SK-N-SH treated with all-trans-retinoic acid at 6 μM for 48 hours (cell line): ENCODE measurements at regions not wholly inside any gene's neighbourhood (a gene's known extent, or its start where the extent isn't known, plus 50 kb on each side); places are given as distances from the start of the nearest gene placed in this dataset.

Experiments used
- ATAC-seq: fragments of 200-7000 bp; cut with Tn5 transposase; 3 replicates; pipeline ENCODE4 v1.9.1; 2020; ENCODE audit warnings: mild to moderate bottlenecking, moderate library complexity
- ARNTL ChIP-seq: fragments of 450-650 bp; formaldehyde crosslinking; IDR thresholded peaks from 2 replicates; pipeline ENCODE4 v1.5.0; 2020; ENCODE audit warnings: low read depth, mild to moderate bottlenecking, moderate library complexity, borderline replicate concordance
- BACH2 ChIP-seq: fragments of 250-450 bp; sonication (Bioruptor Pico); IDR thresholded peaks from 2 replicates; pipeline ENCODE4 v1.9.0; 2021; ENCODE audit warnings: mild to moderate bottlenecking, borderline replicate concordance
- CSRNP3 ChIP-seq: fragments of 250-450 bp; sonication (Bioruptor Pico); IDR thresholded peaks from 2 replicates; pipeline ENCODE4 v1.5.1; 2021; ENCODE audit warnings: mild to moderate bottlenecking, moderate library complexity
- GLIS3 ChIP-seq: fragments of 250-450 bp; sonication (Bioruptor Pico); IDR thresholded peaks from 2 replicates; pipeline ENCODE4 v1.5.0; 2020; ENCODE audit warnings: mild to moderate bottlenecking, moderate library complexity
- ISL1 ChIP-seq: fragments of 250-450 bp; sonication (Bioruptor Pico); IDR thresholded peaks from 2 replicates; pipeline ENCODE4 v2.1.2; 2022; ENCODE audit warnings: mild to moderate bottlenecking, moderate library complexity
- OSR1 ChIP-seq: fragments of 250-450 bp; sonication (Bioruptor Pico); IDR thresholded peaks from 2 replicates; pipeline ENCODE4 v1.8.0; 2022; ENCODE audit warnings: moderate library complexity, mild to moderate bottlenecking, inconsistent platforms
- PATZ1 ChIP-seq: fragments of 250-450 bp; sonication (Bioruptor Pico); IDR thresholded peaks from 2 replicates; pipeline ENCODE4 v1.8.0; 2020; ENCODE audit warnings: mild to moderate bottlenecking, moderate library complexity, borderline replicate concordance
- POU6F1 ChIP-seq: fragments of 250-450 bp; sonication (Bioruptor Pico); IDR thresholded peaks from 2 replicates; pipeline ENCODE4 v1.8.0; 2021; ENCODE audit warnings: low read depth, mild to moderate bottlenecking, moderate library complexity, borderline replicate concordance
- PPARA ChIP-seq: fragments of 250-450 bp; sonication (Bioruptor Pico); IDR thresholded peaks from 2 replicates; pipeline ENCODE4 v1.5.0; 2020; ENCODE audit warnings: mild to moderate bottlenecking, borderline replicate concordance
- RARB ChIP-seq: fragments of 250-450 bp; sonication (Bioruptor Pico); IDR thresholded peaks from 2 replicates; pipeline ENCODE4 v1.8.0; 2021; ENCODE audit warnings: mild to moderate bottlenecking, moderate library complexity
- SNAI2 ChIP-seq: fragments of 250-450 bp; sonication (Bioruptor Pico); IDR thresholded peaks from 2 replicates; pipeline ENCODE4 v1.5.0; 2020; ENCODE audit warnings: mild to moderate bottlenecking, moderate library complexity
- TCF4 ChIP-seq: fragments of 250-450 bp; sonication (Bioruptor Pico); IDR thresholded peaks from 2 replicates; pipeline ENCODE4 v1.8.0; 2021; ENCODE audit warnings: mild to moderate bottlenecking, moderate library complexity, borderline replicate concordance
- TOX ChIP-seq: fragments of 250-450 bp; sonication (Bioruptor Pico); IDR thresholded peaks from 2 replicates; pipeline ENCODE4 v1.8.0; 2021; ENCODE audit warnings: mild to moderate bottlenecking, moderate library complexity, borderline replicate concordance
- TSHZ2 ChIP-seq: fragments of 250-450 bp; sonication (Bioruptor Pico); IDR thresholded peaks from 2 replicates; pipeline ENCODE4 v1.5.0; 2020; ENCODE audit warnings: mild to moderate bottlenecking, moderate library complexity
- ZC3H10 ChIP-seq: fragments of 250-450 bp; sonication (Bioruptor Pico); IDR thresholded peaks from 2 replicates; pipeline ENCODE4 v1.5.1; 2021; ENCODE audit warnings: mild to moderate bottlenecking, moderate library complexity
- ZFP3 ChIP-seq: fragments of 250-450 bp; sonication (Bioruptor Pico); IDR thresholded peaks from 2 replicates; pipeline ENCODE4 v1.5.0; 2020; ENCODE audit warnings: mild to moderate bottlenecking, moderate library complexity
- ZFP30 ChIP-seq: fragments of 450-650 bp; formaldehyde crosslinking; IDR thresholded peaks from 2 replicates; pipeline ENCODE4 v1.5.0; 2022; ENCODE audit warnings: mild to moderate bottlenecking, moderate library complexity
- ZNF565 ChIP-seq: fragments of 450-650 bp; formaldehyde crosslinking; conservative IDR thresholded peaks from 2 replicates; pipeline ENCODE4 v1.5.0; 2020; ENCODE audit warnings: low read depth, mild to moderate bottlenecking, moderate library complexity
- ZNF70 ChIP-seq: fragments of 450-650 bp; formaldehyde crosslinking; IDR thresholded peaks from 2 replicates; pipeline ENCODE4 v1.5.0; 2020; ENCODE audit warnings: mild to moderate bottlenecking, moderate library complexity
- ZNF8 ChIP-seq: fragments of 450-650 bp; formaldehyde crosslinking; IDR thresholded peaks from 2 replicates; pipeline ENCODE4 v1.5.0; 2020; ENCODE audit warnings: mild to moderate bottlenecking, moderate library complexity
- TF ChIP-seq, protein P1 (sequence below): fragments of 250-450 bp; sonication (Bioruptor Pico); IDR thresholded peaks from 2 replicates; pipeline ENCODE4 v1.5.1; 2020; ENCODE audit warnings: low read depth, mild to moderate bottlenecking, moderate library complexity

GRCh38 chr4:75144475-75144874 is 211.6 kb downstream of the PARM1 start:
- ATAC-seq, result no peak
- TF ChIP-seq ZNF565 (no peak), TOX (no peak), ZFP3 (CRISPR knock-in tag) (no peak), TCF4 (CRISPR knock-in tag) (no peak), ARNTL (CRISPR knock-in tag) (no peak), PATZ1 (CRISPR knock-in tag) (no peak), SNAI2 (CRISPR knock-in tag) (no peak), ZNF8 (CRISPR knock-in tag) (no peak), RARB (CRISPR knock-in tag) (no peak), ISL1 (CRISPR knock-in tag) (no peak), POU6F1 (CRISPR knock-in tag) (no peak), GLIS3 (CRISPR knock-in tag) (no peak), TSHZ2 (CRISPR knock-in tag) (no peak), ZFP30 (CRISPR knock-in tag) (no peak), ZC3H10 (CRISPR knock-in tag) (no peak), BACH2 (CRISPR knock-in tag) (no peak), OSR1 (no peak), ZNF70 (CRISPR knock-in tag) (no peak)
- TF ChIP-seq, protein P1, sequence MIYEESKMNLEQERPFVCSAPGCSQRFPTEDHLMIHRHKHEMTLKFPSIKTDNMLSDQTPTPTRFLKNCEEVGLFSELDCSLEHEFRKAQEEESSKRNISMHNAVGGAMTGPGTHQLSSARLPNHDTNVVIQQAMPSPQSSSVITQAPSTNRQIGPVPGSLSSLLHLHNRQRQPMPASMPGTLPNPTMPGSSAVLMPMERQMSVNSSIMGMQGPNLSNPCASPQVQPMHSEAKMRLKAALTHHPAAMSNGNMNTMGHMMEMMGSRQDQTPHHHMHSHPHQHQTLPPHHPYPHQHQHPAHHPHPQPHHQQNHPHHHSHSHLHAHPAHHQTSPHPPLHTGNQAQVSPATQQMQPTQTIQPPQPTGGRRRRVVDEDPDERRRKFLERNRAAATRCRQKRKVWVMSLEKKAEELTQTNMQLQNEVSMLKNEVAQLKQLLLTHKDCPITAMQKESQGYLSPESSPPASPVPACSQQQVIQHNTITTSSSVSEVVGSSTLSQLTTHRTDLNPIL (CRISPR knock-in tag), result no peak

- no peak for ATAC-seq
Measured at GRCh38 chr4:75142850-75143249, 209.9 kb downstream of the PARM1 start.

GRCh38 chr4:75142382-75142781 is 209.5 kb downstream of the PARM1 start:
- TF ChIP-seq TOX (no peak), ZNF8 (CRISPR knock-in tag) (no peak), GLIS3 (CRISPR knock-in tag) (no peak), ZFP3 (CRISPR knock-in tag) (no peak), RARB (CRISPR knock-in tag) (no peak)
- TF ChIP-seq, all 23 proteins: peak for 0
- ATAC-seq, result no peak

More at GRCh38 chr4:75142850-75143249, 209.9 kb downstream of the PARM1 start:
- TF ChIP-seq ZFP3 (CRISPR knock-in tag) (no peak), ZNF565 (no peak)

- no peak for TF ChIP-seq ISL1 (CRISPR knock-in tag)
- no peak for TF ChIP-seq GLIS3 (CRISPR knock-in tag)
- TF ChIP-seq RARB (CRISPR knock-in tag), result no peak
- TF ChIP-seq PPARA, result no peak
- no peak for ATAC-seq
Measured at GRCh38 chr4:75141162-75141561, 208.2 kb downstream of the PARM1 start.

DNA sequence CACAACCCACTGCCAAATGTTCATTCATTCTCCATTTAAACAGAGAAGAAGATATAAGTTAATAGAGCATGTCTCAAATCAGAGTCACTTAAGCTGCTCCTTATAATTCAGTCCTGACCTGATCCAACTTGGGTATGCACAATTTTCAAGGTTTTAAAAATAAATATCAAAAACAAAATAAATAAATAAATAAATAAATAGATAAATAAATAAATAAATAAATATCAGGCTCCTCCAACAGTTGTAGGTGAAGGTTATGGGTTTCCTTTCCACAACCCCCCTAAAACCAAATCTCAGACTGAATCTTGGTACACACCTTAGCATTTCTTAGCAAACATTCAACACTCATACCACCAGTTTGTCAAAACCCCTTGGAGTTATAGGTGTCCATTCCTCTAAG is 204.4 kb downstream of the PARM1 start:
- no peak for ATAC-seq

More for the DNA sequence above, 204.4 kb downstream of the PARM1 start:
- TF ChIP-seq CSRNP3 (CRISPR knock-in tag), result no peak
- no peak for TF ChIP-seq TCF4 (CRISPR knock-in tag)
- no peak for TF ChIP-seq PPARA
- no peak for TF ChIP-seq BACH2 (CRISPR knock-in tag)
- no peak for TF ChIP-seq PATZ1 (CRISPR knock-in tag)
- no peak for TF ChIP-seq TSHZ2 (CRISPR knock-in tag)
- TF ChIP-seq, all 23 proteins: peak for 0
